Stimulated activated effector memory CD8-positive, alpha-beta T cell treated with anti-CD3 and anti-CD28 coated beads, Interleukin-12 subunit alpha, Interleukin-12 subunit beta, amount 100 ng/mL, for 72 hours (primary cell): ENCODE measurements at regions not wholly inside any gene's neighbourhood (a gene's known extent, or its start where the extent isn't known, plus 50 kb on each side); places are given as distances from the start of the nearest gene placed in this dataset.

Source experiments
- ATAC-seq: fragments of 150-1000 bp; cut with Tn5 transposase; 2 replicates; pipeline ENCODE4 v1.10.0; 2021
- DNase-seq, 2 donors: peaks; one replicate each; pipeline ENCODE4 v3.0.0; 2021 to 2022; ENCODE audit warnings: low spot score in 2 of 2
- H3K27ac Mint-ChIP-seq: one replicate; pipeline ENCODE4 v1.8.0; 2022; ENCODE audit warnings: mild to moderate bottlenecking, mixed read lengths
- H3K36me3 Mint-ChIP-seq: one replicate; pipeline ENCODE4 v1.8.0; 2022; ENCODE audit warnings: mild to moderate bottlenecking, mixed read lengths
- H3K4me1 Mint-ChIP-seq: one replicate; pipeline ENCODE4 v1.8.0; 2022; ENCODE audit warnings: mixed read lengths
- H3K4me3 Mint-ChIP-seq: one replicate; pipeline ENCODE4 v1.8.0; 2022; ENCODE audit warnings: mild to moderate bottlenecking, mixed read lengths
- H3K9me3 Mint-ChIP-seq: one replicate; pipeline ENCODE4 v1.8.0; 2022; ENCODE audit warnings: mixed read lengths

GRCh38 chr4:170777663-170778062 lies 687.9 kb upstream of the AADAT start:
- H3K27ac Mint-ChIP-seq, result no peak overlapping the region

GRCh38 chr4:170776983-170777382 lies 687.2 kb upstream of the AADAT start:
- H3K27ac Mint-ChIP-seq, result no peak overlapping the region
- H3K36me3 Mint-ChIP-seq, result no peaks in the 10 kb centered on the region
- no peaks in the 10 kb centered on the region for H3K4me1 Mint-ChIP-seq
- ATAC-seq (no peak), DNase-seq (no peak)
- H3K9me3 Mint-ChIP-seq, result peaks cover 24% of the 10 kb centered on the region
- no peak overlapping the region for H3K4me3 Mint-ChIP-seq

More at GRCh38 chr4:170777663-170778062, 687.9 kb upstream of the AADAT start:
- DNase-seq, result no peak
- no peak for ATAC-seq
- Mint-ChIP-seq H3K36me3 (no peaks in the 10 kb centered on the region), H3K9me3 (peaks cover 24% of the 10 kb centered on the region), H3K4me3 (no peak overlapping the region), H3K4me1 (no peaks in the 10 kb centered on the region)

GRCh38 chr4:170775851-170776250 lies 686.1 kb upstream of the AADAT start:
- Mint-ChIP-seq H3K9me3 (peaks cover 24% of the 10 kb centered on the region), H3K4me3 (no peak overlapping the region), H3K4me1 (no peaks in the 10 kb centered on the region), H3K36me3 (no peaks in the 10 kb centered on the region), H3K27ac (no peak overlapping the region)
- peak; percentile 19 for ATAC-seq
- DNase-seq, result no peak

GRCh38 chr4:170773709-170774273 lies 684.0 kb upstream of the AADAT start:
- DNase-seq, result no peak
- H3K36me3 Mint-ChIP-seq, result no peaks in the 10 kb centered on the region
- H3K27ac Mint-ChIP-seq, result no peak overlapping the region
- H3K4me3 Mint-ChIP-seq, result no peak overlapping the region
- H3K9me3 Mint-ChIP-seq, result peaks cover 18% of the 10 kb centered on the region
- no peaks in the 10 kb centered on the region for H3K4me1 Mint-ChIP-seq
- ATAC-seq, result no peak

- no peak overlapping the region for H3K4me3 Mint-ChIP-seq
Measured at GRCh38 chr4:170772429-170772828, 682.7 kb upstream of the AADAT start.

GRCh38 chr4:170770664-170771063 lies 680.9 kb upstream of the AADAT start:
- H3K9me3 Mint-ChIP-seq, result peaks cover 12% of the 10 kb centered on the region
- no peak for ATAC-seq
- H3K4me1 Mint-ChIP-seq, result no peaks in the 10 kb centered on the region
- no peak overlapping the region for H3K4me3 Mint-ChIP-seq
- DNase-seq, result no peak
- no peaks in the 10 kb centered on the region for H3K36me3 Mint-ChIP-seq
- H3K27ac Mint-ChIP-seq, result no peak overlapping the region

More at GRCh38 chr4:170772429-170772828, 682.7 kb upstream of the AADAT start:
- H3K4me1 Mint-ChIP-seq, result no peaks in the 10 kb centered on the region
- no peak for ATAC-seq
- DNase-seq, result no peak
- no peaks in the 10 kb centered on the region for H3K36me3 Mint-ChIP-seq
- peaks cover 12% of the 10 kb centered on the region for H3K9me3 Mint-ChIP-seq
- no peak overlapping the region for H3K27ac Mint-ChIP-seq

GRCh38 chr4:170769862-170770261 lies 680.1 kb upstream of the AADAT start:
- H3K4me1 Mint-ChIP-seq, result no peaks in the 10 kb centered on the region
- H3K9me3 Mint-ChIP-seq, result peaks cover 8% of the 10 kb centered on the region
- ATAC-seq, result no peak
- no peak overlapping the region for H3K27ac Mint-ChIP-seq
- no peak for DNase-seq
- H3K36me3 Mint-ChIP-seq, result no peaks in the 10 kb centered on the region
- no peak overlapping the region for H3K4me3 Mint-ChIP-seq

- Mint-ChIP-seq H3K36me3 (no peaks in the 10 kb centered on the region), H3K4me3 (no peak overlapping the region), H3K9me3 (peaks cover 21% of the 10 kb centered on the region), H3K4me1 (no peaks in the 10 kb centered on the region), H3K27ac (no peak overlapping the region)
- no peak for DNase-seq
- ATAC-seq, result no peak
Measured at GRCh38 chr4:170758988-170759387, 669.2 kb upstream of the AADAT start.

- H3K36me3 Mint-ChIP-seq, result no peaks in the 10 kb centered on the region
- no peaks in the 10 kb centered on the region for H3K4me1 Mint-ChIP-seq
- no peak for DNase-seq
- ATAC-seq, result no peak
- H3K27ac Mint-ChIP-seq, result no peak overlapping the region
- peaks cover 14% of the 10 kb centered on the region for H3K9me3 Mint-ChIP-seq
- H3K4me3 Mint-ChIP-seq, result no peak overlapping the region
Measured at GRCh38 chr4:170750519-170750918, 660.8 kb upstream of the AADAT start.

- H3K36me3 Mint-ChIP-seq, result no peaks in the 10 kb centered on the region
- ATAC-seq, result no peak
- H3K9me3 Mint-ChIP-seq, result peaks cover 14% of the 10 kb centered on the region
- H3K27ac Mint-ChIP-seq, result no peak overlapping the region
- H3K4me1 Mint-ChIP-seq, result no peaks in the 10 kb centered on the region
- no peak for DNase-seq
- H3K4me3 Mint-ChIP-seq, result no peak overlapping the region
Measured at GRCh38 chr4:170748975-170749374, 659.2 kb upstream of the AADAT start.

- H3K4me1 Mint-ChIP-seq, result no peaks in the 10 kb centered on the region
- no peak overlapping the region for H3K4me3 Mint-ChIP-seq
- ATAC-seq (no peak), DNase-seq (no peak)
- H3K36me3 Mint-ChIP-seq, result no peaks in the 10 kb centered on the region
- H3K9me3 Mint-ChIP-seq, result peaks cover 10% of the 10 kb centered on the region
- no peak overlapping the region for H3K27ac Mint-ChIP-seq
Measured at GRCh38 chr4:170743633-170744032, 653.9 kb upstream of the AADAT start.

GRCh38 chr4:170741856-170742255 lies 652.1 kb upstream of the AADAT start:
- ATAC-seq (no peak), DNase-seq (no peak)
- Mint-ChIP-seq H3K36me3 (no peaks in the 10 kb centered on the region), H3K4me3 (no peak overlapping the region), H3K4me1 (no peaks in the 10 kb centered on the region), H3K9me3 (peaks cover 10% of the 10 kb centered on the region), H3K27ac (no peak overlapping the region)

GRCh38 chr4:170736710-170737109 lies 647.0 kb upstream of the AADAT start:
- no peaks in the 10 kb centered on the region for H3K4me1 Mint-ChIP-seq
- DNase-seq, result no peak
- H3K9me3 Mint-ChIP-seq, result peaks cover 7% of the 10 kb centered on the region
- no peaks in the 10 kb centered on the region for H3K36me3 Mint-ChIP-seq
- ATAC-seq, result no peak
- no peak overlapping the region for H3K4me3 Mint-ChIP-seq
- H3K27ac Mint-ChIP-seq, result no peak overlapping the region

- ATAC-seq (no peak), DNase-seq (no peak)
- no peak overlapping the region for H3K27ac Mint-ChIP-seq
- H3K4me1 Mint-ChIP-seq, result no peaks in the 10 kb centered on the region
- H3K9me3 Mint-ChIP-seq, result peaks cover 9% of the 10 kb centered on the region
- H3K36me3 Mint-ChIP-seq, result no peaks in the 10 kb centered on the region
- no peak overlapping the region for H3K4me3 Mint-ChIP-seq
Measured at GRCh38 chr4:170729897-170730296, 640.1 kb upstream of the AADAT start.

- Mint-ChIP-seq H3K36me3 (no peaks in the 10 kb centered on the region), H3K27ac (no peak overlapping the region), H3K4me1 (no peaks in the 10 kb centered on the region), H3K9me3 (peaks cover 9% of the 10 kb centered on the region), H3K4me3 (no peak overlapping the region)
- ATAC-seq (no peak), DNase-seq (no peak)
Measured at GRCh38 chr4:170729236-170729635, 639.5 kb upstream of the AADAT start.

- Mint-ChIP-seq H3K36me3 (no peaks in the 10 kb centered on the region), H3K9me3 (peaks cover 9% of the 10 kb centered on the region)
Measured at GRCh38 chr4:170724191-170724590, 634.4 kb upstream of the AADAT start.

GRCh38 chr4:170723171-170723570 lies 633.4 kb upstream of the AADAT start:
- no peak for ATAC-seq
- H3K4me3 Mint-ChIP-seq, result no peak overlapping the region
- peaks cover 8% of the 10 kb centered on the region for H3K9me3 Mint-ChIP-seq
- H3K36me3 Mint-ChIP-seq, result no peaks in the 10 kb centered on the region
- H3K4me1 Mint-ChIP-seq, result no peaks in the 10 kb centered on the region
- no peak for DNase-seq
- H3K27ac Mint-ChIP-seq, result no peak overlapping the region

More at GRCh38 chr4:170724191-170724590, 634.4 kb upstream of the AADAT start:
- DNase-seq (no peak), ATAC-seq (no peak)
- Mint-ChIP-seq H3K27ac (no peak overlapping the region), H3K4me3 (no peak overlapping the region), H3K4me1 (no peaks in the 10 kb centered on the region)
